ENCODE measurements at regions not wholly inside any gene's neighbourhood (a gene's known extent, or its start where the extent isn't known, plus 50 kb on each side); places are given as distances from the start of the nearest gene placed in this dataset.

- TF ChIP-seq CTCF (IDR thresholded peaks at IDR 0.05; ENCODE audit: extremely low read depth in 1 of 2, insufficient read depth in 1 of 2, low read depth in 1 of 2, low read length in 2 of 2) (peak; percentile 12 to 26), FOS (IDR thresholded peaks at IDR 0.05; ENCODE audit: borderline replicate concordance, insufficient read depth, low read length) (no peak)
- DNase-seq (ENCODE audit: low read depth, low spot score): no peak
- POLR2A ChIA-PET: no interaction called here
These were observed 1438.1 kb downstream of the UQCRFS1 start for GRCh38 chr19:27774827-27775226.

DNA sequence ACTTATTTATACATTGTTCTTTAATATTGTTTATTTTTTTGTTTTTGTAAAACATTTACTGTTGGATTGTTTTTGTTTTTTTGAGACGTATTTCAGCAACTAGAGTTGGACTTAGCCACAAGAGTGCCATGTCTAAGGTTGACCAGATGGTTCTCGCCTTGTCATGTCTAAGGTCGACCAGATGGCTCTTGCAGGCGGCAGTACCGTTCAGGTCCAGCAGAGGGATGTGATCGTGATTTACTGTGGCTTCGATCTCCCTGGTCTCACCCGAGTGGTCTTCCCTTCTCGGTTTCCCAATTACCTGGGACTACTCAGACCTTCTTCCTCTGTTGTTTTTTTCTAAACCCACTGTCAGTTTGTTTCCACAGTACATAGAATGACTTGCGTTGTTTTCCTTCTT, 1438.6 kb downstream of the UQCRFS1 start:
- dilution Hi-C loops (cut with MboI; ENCODE audit: extremely low pct_ligation_motif_present, low sequenced_read_pairs) (no loop called here), intact Hi-C loops (cut with micrococcal nuclease) (loop anchor here (10.0 kb wide), 1 partner anchor 550 kb away; no protein-coding TSS in a partner anchor)
- CTCF ChIA-PET: no interaction called here
- Histone ChIP-seq H3K4me2 (ENCODE audit: insufficient read depth, low read length) (no peak overlapping the region), H3K9me1 (replicated peaks; ENCODE audit: control insufficient read depth, extremely low read depth, insufficient read depth, low read length) (no peaks in the 10 kb centered on the region), H3K4me3 (replicated peaks in 1 of 3; ENCODE audit: insufficient read depth in 1 of 3, low read depth in 1 of 3, low read length in 3 of 3) (no peak overlapping the region), H2AFZ (ENCODE audit: low read depth, low read length) (no peak overlapping the region), H3K79me2 (ENCODE audit: control insufficient read depth, insufficient read depth, low read length) (no peaks in the 10 kb centered on the region), H3K9ac (replicated peaks; ENCODE audit: extremely low read depth, insufficient read depth, low read length) (no peak overlapping the region), H3K36me3 (ENCODE audit: control insufficient read depth in 2 of 2, extremely low read depth in 1 of 2, insufficient read depth in 2 of 2, low read length in 2 of 2) (no peaks in the 10 kb centered on the region), H3K4me1 (ENCODE audit: control insufficient read depth, extremely low read depth, insufficient read depth, low read length) (no peaks in the 10 kb centered on the region), H3K9me3 (replicated peaks; ENCODE audit: control insufficient read depth, insufficient read depth, low read length) (peaks cover 8% of the 10 kb centered on the region), H3K27ac (ENCODE audit: insufficient read depth, low read depth, low read length) (no peak overlapping the region), H4K20me1 (replicated peaks; ENCODE audit: control insufficient read depth, extremely low read depth, insufficient read depth, low read length) (no peaks in the 10 kb centered on the region), H3K27me3 (ENCODE audit: control insufficient read depth in 2 of 2, insufficient read depth in 2 of 2, low read length in 2 of 2) (no peaks in the 10 kb centered on the region)
- DNase-seq (ENCODE audit: low read depth, low spot score) (no peak), FAIRE-seq (no peak)
- POLR2A ChIA-PET: no interaction called here
- TF ChIP-seq POLR2A (IDR thresholded peaks at IDR 0.05; ENCODE audit: low read depth, low read length): no peak
- peak; percentile 19 to 30 for TF ChIP-seq CTCF (IDR thresholded peaks at IDR 0.05; ENCODE audit: extremely low read depth in 1 of 2, insufficient read depth in 1 of 2, low read depth in 1 of 2, low read length in 2 of 2)
- BruUV-seq (replicated peaks): no TSS peak

More at GRCh38 chr19:27774827-27775226, 1438.1 kb downstream of the UQCRFS1 start:
- Histone ChIP-seq H3K9me3 (replicated peaks; ENCODE audit: control insufficient read depth, insufficient read depth, low read length) (peaks cover 8% of the 10 kb centered on the region), H3K27ac (ENCODE audit: insufficient read depth, low read depth, low read length) (no peak overlapping the region), H3K79me2 (ENCODE audit: control insufficient read depth, insufficient read depth, low read length) (no peaks in the 10 kb centered on the region), H3K9me1 (replicated peaks; ENCODE audit: control insufficient read depth, extremely low read depth, insufficient read depth, low read length) (no peaks in the 10 kb centered on the region), H4K20me1 (replicated peaks; ENCODE audit: control insufficient read depth, extremely low read depth, insufficient read depth, low read length) (no peaks in the 10 kb centered on the region), H2AFZ (ENCODE audit: low read depth, low read length) (no peak overlapping the region), H3K36me3 (ENCODE audit: control insufficient read depth in 2 of 2, extremely low read depth in 1 of 2, insufficient read depth in 2 of 2, low read length in 2 of 2) (no peaks in the 10 kb centered on the region), H3K27me3 (ENCODE audit: control insufficient read depth in 2 of 2, insufficient read depth in 2 of 2, low read length in 2 of 2) (no peaks in the 10 kb centered on the region), H3K4me1 (ENCODE audit: control insufficient read depth, extremely low read depth, insufficient read depth, low read length) (no peaks in the 10 kb centered on the region), H3K9ac (replicated peaks; ENCODE audit: extremely low read depth, insufficient read depth, low read length) (no peak overlapping the region), H3K4me2 (ENCODE audit: insufficient read depth, low read length) (no peak overlapping the region), H3K4me3 (replicated peaks in 1 of 3; ENCODE audit: insufficient read depth in 1 of 3, low read depth in 1 of 3, low read length in 3 of 3) (no peak overlapping the region)
- dilution Hi-C loops (cut with MboI; ENCODE audit: extremely low pct_ligation_motif_present, low sequenced_read_pairs): no loop called here
- BruUV-seq (replicated peaks): no TSS peak
- CTCF ChIA-PET: no interaction called here
- no peak for FAIRE-seq
- intact Hi-C loops (cut with micrococcal nuclease): loop anchor here (10.0 kb wide), 1 partner anchor 550 kb away; no protein-coding TSS in a partner anchor

Data from endothelial cell of umbilical vein (primary cell).